Esophagus squamous epithelium (tissue), 5 donors: ENCODE measurements at regions not wholly inside any gene's neighbourhood (a gene's known extent, or its start where the extent isn't known, plus 50 kb on each side); places are given as distances from the start of the nearest gene placed in this dataset.
A peak's percentile ranks its signal among the peaks of the same experiment; 100 is the strongest.

Experiments
- DNase-seq: peaks from one replicate; lab custom pipeline; 2025; lab: John Stamatoyannopoulos, UW
- H3K27ac ChIP-seq, 4 donors: fragments of 200-600 bp; sonication (generic); one replicate each; pipeline ENCODE4 v1.5.1; 2016 to 2019; ENCODE audit warnings: mild to moderate bottlenecking in 1 of 4
- H3K27me3 ChIP-seq, 4 donors: fragments of 200-600 bp; sonication (generic); 1 replicate in 3 of 4; 2 replicates in 1 of 4; pipeline versions ENCODE4 v1.5.1 to v1.6.0; 2017 to 2021; ENCODE audit warnings: antibody characterized with exemption in 1 of 4
- H3K36me3 ChIP-seq, 3 donors: fragments of 200-600 bp; sonication (generic); one replicate each; pipeline ENCODE4 v1.5.1; 2016 to 2019
- H3K4me1 ChIP-seq, 3 donors: fragments of 200-600 bp; sonication (generic); one replicate each; pipeline ENCODE4 v1.5.1; 2017 to 2019
- H3K4me3 ChIP-seq, 4 donors: fragments of 200-600 bp; sonication (generic); 1 replicate in 3 of 4; 2 replicates in 1 of 4; pipeline ENCODE4 v1.5.1; 2016 to 2019; ENCODE audit warnings: mild to moderate bottlenecking in 2 of 4, moderate library complexity in 1 of 4
- H3K9me3 ChIP-seq, 3 donors: fragments of 200-600 bp; sonication (generic); one replicate each; pipeline ENCODE4 v1.5.1; 2016 to 2019
- CTCF ChIP-seq, 6 experiments: fragments of 450-650 bp in 4 of 6; fragments of 200-600 bp in 2 of 6; sonication (generic) in 2 of 6; IDR thresholded peaks; one replicate each; pipeline ENCODE4 v1.5.1; 2016 to 2019; ENCODE audit warnings: antibody characterized with exemption in 6 of 6, mild to moderate bottlenecking in 4 of 6, moderate library complexity in 4 of 6
- POLR2A ChIP-seq, 4 donors: fragments of 450-650 bp; IDR thresholded peaks; one replicate each; pipeline ENCODE4 v1.6.1; 2017; ENCODE audit warnings: antibody characterized with exemption in 4 of 4, mild to moderate bottlenecking in 4 of 4, moderate library complexity in 3 of 4
- WGBS, 2 donors: methylation state at CpG; one replicate each; pipeline ENCODE4 v1.1.5; 2018; 5-methylcytosine and 5-hydroxymethylcytosine counted together
- intact Hi-C: fragments of 100-400 bp; cut with DNase I; formaldehyde crosslinking; loops from one replicate; pipeline ENCODE4 v1.15.0; 2022
- donor health status: DM: yes; HTN: yes; CAD: no.

- DNase-seq, result no peak
- Histone ChIP-seq H3K27me3 (no peaks in the 10 kb centered on the region), H3K4me1 (peaks cover 0 to 98% (median 25%) of the 10 kb centered on the region in 3 donors), H3K4me3 (no peak overlapping the region), H3K27ac (no peak overlapping the region), H3K36me3 (peaks cover 0 to 6% (median 0%) of the 10 kb centered on the region in 3 donors), H3K9me3 (no peaks in the 10 kb centered on the region)
- intact Hi-C loops, result no loop called here
- no peak for TF ChIP-seq CTCF (IDR thresholded peaks at IDR 0.05)
- TF ChIP-seq POLR2A (IDR thresholded peaks at IDR 0.05), result no peak
- WGBS, 2 donors, result 52 to 68% methylated on average over 10 of the region's 10 CpGs
These were observed 227.2 kb upstream of the MKLN1 start for GRCh38 chr7:131100357-131101054.

- peaks cover 0 to 3% (median 0%) of the 10 kb centered on the region in 3 donors for H3K36me3 ChIP-seq
- intact Hi-C loops, result no loop called here
- H3K9me3 ChIP-seq, result no peaks in the 10 kb centered on the region
- H3K4me3 ChIP-seq, result peak overlapping the region in 3 of 4 donors; percentile 79 to 90 (median 83)
- TF ChIP-seq CTCF (IDR thresholded peaks at IDR 0.05) (no peak), POLR2A (IDR thresholded peaks at IDR 0.05) (no peak)
- no peaks in the 10 kb centered on the region for H3K27me3 ChIP-seq
- WGBS, 2 donors, result 61 to 64% methylated on average over 4 of the region's 4 CpGs
- H3K4me1 ChIP-seq, result peaks cover 0 to 88% (median 21%) of the 10 kb centered on the region in 3 donors
- DNase-seq, result no peak
- peak overlapping the region in 2 of 4 donors; percentile 82 to 99 for H3K27ac ChIP-seq
These were observed 223.7 kb upstream of the MKLN1 start for GRCh38 chr7:131103997-131104396.

- intact Hi-C loops, result no loop called here
- Histone ChIP-seq H3K4me3 (peak overlapping the region; percentile 73 to 90 (median 81)), H3K27me3 (no peaks in the 10 kb centered on the region)
These were observed 222.9 kb upstream of the MKLN1 start for GRCh38 chr7:131104596-131105293.

GRCh38 chr7:131105294-131105798 is 222.3 kb upstream of the MKLN1 start:
- intact Hi-C loops, result no loop called here
- Histone ChIP-seq H3K4me3 (peak overlapping the region; percentile 73 to 90 (median 81)), H3K27me3 (no peaks in the 10 kb centered on the region), H3K9me3 (no peaks in the 10 kb centered on the region), H3K27ac (peak overlapping the region; percentile 82 to 99 (median 94)), H3K36me3 (no peaks in the 10 kb centered on the region), H3K4me1 (peaks cover 8 to 88% (median 20%) of the 10 kb centered on the region in 3 donors)
- no peak for TF ChIP-seq CTCF (IDR thresholded peaks at IDR 0.05)
- TF ChIP-seq POLR2A (IDR thresholded peaks at IDR 0.05), result no peak
- WGBS, 2 donors, result 22 to 36% methylated on average over 2 to 3 of the region's 24 CpGs
- DNase-seq, result no peak

More at GRCh38 chr7:131104596-131105293, 222.9 kb upstream of the MKLN1 start:
- Histone ChIP-seq H3K9me3 (no peaks in the 10 kb centered on the region), H3K4me1 (peaks cover 5 to 88% (median 20%) of the 10 kb centered on the region in 3 donors), H3K27ac (peak overlapping the region in 3 of 4 donors; percentile 82 to 99 (median 98)), H3K36me3 (no peaks in the 10 kb centered on the region)
- 63 to 65% methylated on average over 12 of the region's 12 CpGs for WGBS, 2 donors
- TF ChIP-seq CTCF (IDR thresholded peaks at IDR 0.05), result no peak
- no peak for TF ChIP-seq POLR2A (IDR thresholded peaks at IDR 0.05)
- DNase-seq, result no peak
